Pons (tissue), 1 donor: ENCODE measurements at regions not wholly inside any gene's neighbourhood (a gene's known extent, or its start where the extent isn't known, plus 50 kb on each side); places are given as distances from the start of the nearest gene placed in this dataset.

ENCODE experiments used
- DNase-seq: peaks from one replicate; pipeline ENCODE4 v3.0.0-alpha.2; 2016; ENCODE audit warnings: low spot score

GRCh38 chr3:94694894-94695293 lies 632.0 kb downstream of the NSUN3 start:
- no peak for DNase-seq

GRCh38 chr3:94704467-94704866 lies 641.6 kb downstream of the NSUN3 start:
- DNase-seq, result no peak

GRCh38 chr3:94709249-94709902 lies 646.5 kb downstream of the NSUN3 start:
- DNase-seq, result no peak

DNA sequence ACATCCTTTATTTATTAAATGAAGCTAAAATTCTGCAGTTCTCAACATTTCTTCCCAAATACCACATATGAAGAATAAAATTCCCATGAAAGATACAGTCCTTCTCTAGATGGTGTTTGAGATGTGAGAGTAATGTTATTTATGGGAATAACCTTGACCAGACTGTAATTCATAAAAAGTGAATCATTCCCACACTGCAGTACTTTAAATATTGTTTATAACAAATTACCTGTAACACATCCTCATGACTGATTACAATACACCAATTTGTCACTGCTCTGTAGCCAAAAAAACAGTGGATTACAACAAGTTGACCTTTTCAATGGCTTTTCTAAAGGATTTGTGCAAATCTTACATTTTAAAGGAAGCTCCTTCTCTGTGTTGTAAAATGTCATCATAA lies 651.3 kb downstream of the NSUN3 start:
- no peak for DNase-seq

GRCh38 chr3:94716326-94717018 lies 653.6 kb downstream of the NSUN3 start:
- peak; percentile 9 for DNase-seq

GRCh38 chr3:94734206-94734605 lies 671.3 kb downstream of the NSUN3 start:
- DNase-seq, result no peak

DNA sequence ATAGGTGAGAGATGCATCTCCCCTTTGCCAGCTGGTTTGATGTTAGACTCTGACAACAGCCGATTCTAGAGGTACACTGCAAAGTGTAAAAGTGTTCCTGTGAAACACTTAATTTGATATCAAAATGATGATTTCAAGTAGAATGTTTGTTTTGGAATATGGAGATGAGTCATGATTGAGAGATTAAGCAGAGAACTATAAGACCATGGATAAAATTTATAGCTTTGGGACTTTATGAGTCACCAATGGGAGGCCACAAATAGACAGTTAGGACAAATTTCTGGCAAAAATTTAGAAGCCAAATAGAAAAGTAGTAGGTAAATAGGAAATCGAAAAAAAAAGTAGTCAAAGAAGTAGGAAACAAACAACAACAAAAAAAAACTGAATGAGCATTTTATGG lies 672.5 kb downstream of the NSUN3 start:
- DNase-seq, result no peak

GRCh38 chr3:94737116-94737515 lies 674.3 kb downstream of the NSUN3 start:
- no peak for DNase-seq

DNA sequence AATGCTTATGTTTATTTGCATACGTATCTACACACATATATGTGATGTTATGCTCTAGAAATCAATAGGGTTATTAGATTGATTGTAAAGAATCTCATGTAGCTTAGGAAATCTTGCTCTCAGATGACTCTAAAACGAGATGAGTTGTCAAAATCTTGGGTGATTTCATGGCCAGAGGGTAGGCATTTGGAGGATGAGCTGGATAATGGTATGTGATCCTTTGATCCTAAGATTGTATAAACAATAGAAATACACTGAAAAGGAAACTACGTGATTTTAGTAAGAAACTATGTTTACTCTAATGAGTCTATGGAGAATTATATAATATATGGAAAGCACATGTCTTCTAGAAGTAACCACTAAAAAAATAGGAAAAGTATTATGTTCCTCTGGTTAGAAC lies 676.6 kb downstream of the NSUN3 start:
- DNase-seq, result no peak

GRCh38 chr3:94758751-94759150 lies 695.9 kb downstream of the NSUN3 start:
- no peak for DNase-seq

- no peak for DNase-seq
These were observed 709.5 kb downstream of the NSUN3 start for GRCh38 chr3:94772402-94772801.

- DNase-seq, result peak; percentile 6
These were observed 712.9 kb downstream of the NSUN3 start for GRCh38 chr3:94775746-94776145.

DNA sequence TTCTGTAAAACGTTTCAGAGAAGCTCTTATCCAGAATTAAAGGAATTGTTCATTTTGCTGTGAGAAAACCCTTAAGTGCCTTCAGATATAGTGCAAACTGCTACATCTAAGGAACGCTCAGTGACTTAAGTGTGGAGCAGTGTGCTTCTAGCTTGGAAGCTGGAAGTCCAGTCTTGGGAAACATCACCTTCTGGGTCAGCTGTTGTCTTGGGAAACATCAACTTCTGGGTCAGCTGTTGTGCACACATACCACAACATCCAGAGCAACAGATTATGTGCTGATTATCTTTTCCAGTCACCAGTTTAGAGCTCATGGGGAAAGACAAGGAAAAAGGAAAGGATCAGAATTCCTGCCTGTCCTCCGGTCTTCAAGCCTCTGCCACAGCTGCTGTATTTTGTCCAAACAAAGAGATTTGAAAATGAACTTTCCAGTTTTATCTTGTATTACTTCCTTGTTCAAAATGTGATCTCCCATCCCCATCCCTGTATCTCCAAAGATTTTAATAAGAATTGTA lies 713.6 kb downstream of the NSUN3 start:
- DNase-seq, result no peak

DNA sequence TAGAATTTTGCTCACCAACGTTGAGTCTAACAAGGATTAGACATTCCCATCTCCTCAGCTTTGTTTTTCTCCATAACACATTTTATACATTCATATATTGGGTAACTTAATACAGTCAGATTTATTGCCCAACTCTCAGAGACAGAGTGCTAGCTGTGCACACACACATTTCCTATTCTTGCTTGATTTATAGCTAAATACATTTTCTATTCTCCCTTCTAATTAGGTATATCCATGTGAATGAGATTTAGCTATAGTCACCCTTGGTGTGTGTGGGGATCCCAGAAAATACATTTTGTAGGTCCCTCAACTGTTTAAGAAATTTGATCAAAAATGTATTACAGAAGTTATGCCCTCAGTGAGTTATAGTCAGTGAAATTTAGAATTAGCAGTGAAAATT lies 715.4 kb downstream of the NSUN3 start:
- DNase-seq, result no peak

DNA sequence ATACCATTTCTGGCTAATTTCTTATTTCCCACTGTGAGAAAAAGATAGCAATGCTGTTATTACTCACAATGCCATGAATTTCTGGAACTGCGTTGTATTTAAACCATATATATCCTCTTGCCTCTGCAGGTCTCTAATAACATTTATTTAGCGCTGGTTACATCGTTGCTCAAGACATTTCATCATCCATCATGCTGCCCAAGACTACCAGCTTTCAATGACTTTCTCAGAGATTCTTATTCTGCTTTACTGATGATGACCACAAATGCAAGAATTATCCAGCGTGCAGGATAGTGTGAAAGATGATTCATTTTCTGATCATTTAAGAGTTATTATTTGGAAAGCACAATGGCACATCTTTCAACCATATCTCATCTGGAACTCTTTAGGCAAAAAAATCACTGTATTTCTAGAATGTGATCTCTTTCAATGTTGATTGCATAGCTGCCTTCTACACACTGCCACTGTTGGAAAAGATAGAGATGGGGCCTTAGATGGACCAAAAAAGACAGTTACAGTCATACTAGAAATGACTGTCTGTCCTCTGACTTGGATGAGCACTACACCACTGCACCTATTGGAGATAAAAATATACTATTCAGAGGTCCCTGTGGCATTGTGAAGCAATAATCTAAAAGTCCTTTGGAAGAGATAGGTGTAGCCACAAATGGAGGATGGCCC lies 716.1 kb downstream of the NSUN3 start:
- no peak for DNase-seq

- peak; percentile 35 for DNase-seq
These were observed 716.8 kb downstream of the NSUN3 start for GRCh38 chr3:94779699-94780098.

DNA sequence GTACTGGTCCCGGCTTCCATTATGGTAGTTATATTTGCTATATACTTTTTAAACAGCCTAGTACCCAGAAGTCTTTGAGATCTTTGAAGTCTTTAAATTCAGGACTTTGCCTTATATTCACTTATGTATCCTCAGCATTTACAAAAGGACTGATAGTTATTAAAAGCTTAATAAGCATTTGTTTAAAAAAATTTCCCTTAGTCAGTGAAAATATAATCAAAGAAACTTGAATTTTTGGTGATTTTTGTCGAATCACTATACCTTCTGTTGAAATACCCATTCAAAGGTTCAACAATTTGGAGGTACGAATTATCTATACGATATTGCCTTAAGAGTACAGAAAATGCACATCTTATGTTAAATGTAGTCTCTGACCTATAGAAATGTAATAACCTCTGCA lies 721.4 kb downstream of the NSUN3 start:
- DNase-seq, result no peak

DNA sequence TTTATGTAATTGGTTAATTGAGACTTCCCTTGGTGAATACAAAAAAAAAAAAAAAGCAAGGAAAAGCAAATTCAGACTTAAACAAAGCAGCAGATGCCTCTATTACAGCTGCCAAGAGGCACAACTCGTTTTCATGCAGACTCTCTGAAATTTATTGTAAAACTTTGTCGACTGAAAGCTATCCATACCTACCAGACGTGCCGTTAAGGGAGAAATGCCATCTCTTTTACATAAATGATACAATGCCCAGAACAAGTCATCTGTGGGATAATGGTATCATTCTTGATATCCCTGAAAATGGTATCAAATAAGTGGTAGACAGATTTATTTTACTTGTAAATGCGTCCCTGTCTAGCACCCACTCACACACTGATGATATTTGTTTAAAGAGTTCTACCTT lies 724.2 kb downstream of the NSUN3 start:
- DNase-seq, result no peak

DNA sequence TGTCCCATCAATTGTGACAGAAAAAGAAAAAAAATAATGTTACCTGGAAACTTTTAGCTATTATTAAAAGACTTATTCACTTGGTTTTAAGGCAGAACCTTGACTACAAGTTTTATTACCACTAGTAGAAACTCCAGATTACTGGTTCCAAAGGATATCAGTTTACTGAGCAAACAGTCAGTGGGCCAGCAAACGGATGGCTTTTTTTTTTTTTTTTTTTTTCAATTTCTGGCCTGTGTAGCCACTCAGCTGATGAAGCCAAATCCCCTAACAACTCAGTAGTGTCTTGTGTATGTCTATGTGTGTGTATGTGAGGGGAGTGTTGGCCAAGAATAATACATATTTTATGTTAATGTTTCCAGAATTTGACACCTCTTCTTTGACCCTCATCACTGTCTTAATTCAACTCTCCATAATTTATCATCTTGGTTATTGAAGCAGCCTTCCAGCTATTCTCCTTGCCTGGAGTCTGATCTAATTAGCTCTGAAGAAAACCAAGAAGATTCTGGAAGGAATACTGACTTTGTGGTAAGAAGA lies 724.9 kb downstream of the NSUN3 start:
- no peak for DNase-seq

- DNase-seq, result no peak
These were observed 731.7 kb downstream of the NSUN3 start for GRCh38 chr3:94794563-94794962.

DNA sequence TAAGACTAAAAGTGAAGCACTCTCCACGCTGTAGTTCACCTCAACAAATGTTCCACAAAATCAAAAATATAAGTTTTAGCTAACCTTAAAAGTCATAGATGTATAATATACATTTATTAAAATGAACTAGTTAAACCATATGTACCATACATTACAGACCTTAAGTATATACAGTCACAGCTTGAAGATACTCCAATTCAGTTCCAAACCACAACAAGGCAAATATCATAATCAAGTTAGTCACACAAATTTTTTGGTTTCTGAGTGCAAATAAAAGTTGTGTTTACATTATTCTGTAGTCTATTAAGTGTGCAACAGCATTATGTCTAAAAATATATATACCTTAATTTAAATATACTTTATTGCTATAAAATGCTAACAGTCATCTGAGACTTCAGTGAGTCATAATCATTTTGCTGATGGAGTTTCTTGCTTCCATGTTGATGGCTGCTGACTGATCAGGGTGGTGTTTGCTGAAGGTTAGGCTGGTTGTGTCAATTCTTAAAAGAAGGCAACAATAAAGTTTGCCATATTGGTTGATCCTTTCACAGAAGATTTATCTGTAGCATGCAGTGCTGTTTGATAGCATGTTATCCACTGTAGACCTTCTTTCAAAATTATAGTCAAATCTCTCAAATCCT lies 736.7 kb downstream of the NSUN3 start:
- DNase-seq, result no peak

DNA sequence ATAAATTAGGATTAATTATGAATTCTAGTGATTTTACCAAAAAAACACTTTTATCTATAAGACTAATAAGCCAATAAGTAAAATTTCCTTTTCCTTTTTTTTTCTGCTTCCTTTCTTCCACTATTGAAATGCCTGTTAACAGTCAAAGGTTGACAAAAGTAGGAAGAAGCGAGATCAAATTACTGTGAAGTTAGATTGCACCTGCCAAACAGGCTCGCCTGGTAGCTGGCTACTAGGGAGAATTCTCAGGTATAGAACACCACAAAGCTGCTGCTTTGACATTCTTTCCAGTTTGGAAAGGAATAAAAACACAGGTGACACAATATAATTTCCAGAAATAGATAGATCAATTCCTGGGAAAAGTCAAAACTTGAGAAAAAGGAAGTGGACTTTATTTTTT lies 749.0 kb downstream of the NSUN3 start:
- no peak for DNase-seq
